Peyer's patch (tissue), 4 donors: ENCODE measurements at regions not wholly inside any gene's neighbourhood (a gene's known extent, or its start where the extent isn't known, plus 50 kb on each side); places are given as distances from the start of the nearest gene placed in this dataset.

Experiments used
- POLR2A ChIP-seq, 2 donors: fragments of 450-650 bp; IDR thresholded peaks; one replicate each; pipeline ENCODE4 v1.5.1; 2017; ENCODE audit warnings: antibody characterized with exemption in 2 of 2, mild to moderate bottlenecking in 2 of 2, moderate library complexity in 2 of 2
- TF ChIP-seq, protein P1 (sequence below), 6 experiments: fragments of 450-650 bp in 4 of 6; fragments of 200-600 bp in 2 of 6; sonication (generic) in 1 of 6; IDR thresholded peaks; one replicate each; pipeline ENCODE4 v1.5.1; 2017 to 2019; ENCODE audit warnings: antibody characterized with exemption in 6 of 6, mild to moderate bottlenecking in 3 of 6, moderate library complexity in 1 of 6

DNA sequence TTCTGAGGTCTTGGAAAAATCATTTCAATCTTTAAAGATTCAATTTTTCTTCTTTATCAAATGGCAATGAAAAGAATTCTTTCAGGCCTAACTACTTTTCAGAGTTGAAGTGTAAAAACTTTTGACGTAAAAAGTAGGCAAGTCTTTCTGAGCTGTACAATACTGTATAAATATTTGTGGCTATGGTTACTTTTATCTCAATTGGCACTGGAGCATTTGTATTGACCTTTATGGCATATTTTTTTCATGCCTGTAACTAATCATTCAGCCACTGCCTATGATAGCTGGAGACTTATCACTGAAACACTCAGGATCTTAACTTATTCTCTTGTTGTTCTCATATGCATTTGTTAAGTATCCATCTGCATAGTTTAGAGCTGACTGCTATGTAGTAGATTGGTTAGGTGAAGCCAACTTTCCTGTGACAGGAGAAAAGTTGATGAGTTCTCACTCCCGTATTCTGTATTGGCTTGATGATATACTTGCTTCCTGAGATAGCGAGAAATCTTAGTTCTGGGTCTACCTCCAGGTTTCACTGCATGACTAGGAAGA is 290.4 kb upstream of the TBL1XR1 start:
- TF ChIP-seq, protein P1, sequence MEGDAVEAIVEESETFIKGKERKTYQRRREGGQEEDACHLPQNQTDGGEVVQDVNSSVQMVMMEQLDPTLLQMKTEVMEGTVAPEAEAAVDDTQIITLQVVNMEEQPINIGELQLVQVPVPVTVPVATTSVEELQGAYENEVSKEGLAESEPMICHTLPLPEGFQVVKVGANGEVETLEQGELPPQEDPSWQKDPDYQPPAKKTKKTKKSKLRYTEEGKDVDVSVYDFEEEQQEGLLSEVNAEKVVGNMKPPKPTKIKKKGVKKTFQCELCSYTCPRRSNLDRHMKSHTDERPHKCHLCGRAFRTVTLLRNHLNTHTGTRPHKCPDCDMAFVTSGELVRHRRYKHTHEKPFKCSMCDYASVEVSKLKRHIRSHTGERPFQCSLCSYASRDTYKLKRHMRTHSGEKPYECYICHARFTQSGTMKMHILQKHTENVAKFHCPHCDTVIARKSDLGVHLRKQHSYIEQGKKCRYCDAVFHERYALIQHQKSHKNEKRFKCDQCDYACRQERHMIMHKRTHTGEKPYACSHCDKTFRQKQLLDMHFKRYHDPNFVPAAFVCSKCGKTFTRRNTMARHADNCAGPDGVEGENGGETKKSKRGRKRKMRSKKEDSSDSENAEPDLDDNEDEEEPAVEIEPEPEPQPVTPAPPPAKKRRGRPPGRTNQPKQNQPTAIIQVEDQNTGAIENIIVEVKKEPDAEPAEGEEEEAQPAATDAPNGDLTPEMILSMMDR (IDR thresholded peaks at IDR 0.05), result no peak
- TF ChIP-seq POLR2A (IDR thresholded peaks at IDR 0.05), result no peak
